Fibroblast of lung (primary cell): ENCODE measurements at regions not wholly inside any gene's neighbourhood (a gene's known extent, or its start where the extent isn't known, plus 50 kb on each side); places are given as distances from the start of the nearest gene placed in this dataset.

ENCODE experiments used
- DNase-seq, 2 donors: peaks; one replicate each; pipeline versions ENCODE4 v3.0.0 to v3.0.0-alpha.2; 2010; ENCODE audit warnings: low read depth in 2 of 2
- H2AFZ ChIP-seq: 2 replicates; pipeline ENCODE4 v1.5.1; 2012; ENCODE audit warnings: low read length, control low read depth, inconsistent platforms
- H3K27ac ChIP-seq: 2 replicates; pipeline ENCODE4 v1.5.1; 2011; ENCODE audit warnings: low read length, control low read depth; ENCODE audit not compliant: insufficient read depth
- H3K27me3 ChIP-seq: 2 replicates; pipeline ENCODE4 v1.5.1; 2011; ENCODE audit warnings: mild to moderate bottlenecking, low read length; ENCODE audit not compliant: control insufficient read depth, insufficient read depth
- H3K36me3 ChIP-seq: 2 replicates; pipeline ENCODE4 v1.5.1; 2011; ENCODE audit warnings: low read length; ENCODE audit not compliant: control insufficient read depth, insufficient read depth
- H3K4me1 ChIP-seq: 2 replicates; pipeline ENCODE4 v1.5.1; 2011; ENCODE audit warnings: low read length; ENCODE audit not compliant: control insufficient read depth, insufficient read depth; ENCODE audit errors: extremely low read depth
- H3K4me2 ChIP-seq: 2 replicates; pipeline ENCODE4 v1.5.1; 2011; ENCODE audit warnings: low read length, control low read depth; ENCODE audit not compliant: insufficient read depth; ENCODE audit errors: extremely low read depth
- H3K4me3 ChIP-seq, 4 experiments: fragments of 200-600 bp in 1 of 4; sonication (generic) in 1 of 4; replicated peaks in 1 of 4; 2 replicates each; pipeline ENCODE4 v1.5.1; 2011 to 2016; ENCODE audit warnings: low read length in 4 of 4, low read depth in 3 of 4, mild to moderate bottlenecking in 3 of 4, control low read depth in 2 of 4, inconsistent platforms in 1 of 4, mixed read lengths in 1 of 4; ENCODE audit not compliant: insufficient read depth in 1 of 4; ENCODE audit errors: control extremely low read depth in 1 of 4
- H3K79me2 ChIP-seq: 2 replicates; pipeline ENCODE4 v1.5.1; 2012; ENCODE audit warnings: mild to moderate bottlenecking, low read length, inconsistent platforms; ENCODE audit not compliant: control insufficient read depth, insufficient read depth
- H3K9ac ChIP-seq: 2 replicates; pipeline ENCODE4 v1.5.1; 2011; ENCODE audit warnings: mild to moderate bottlenecking, low read length, control low read depth; ENCODE audit not compliant: insufficient read depth
- H3K9me3 ChIP-seq: 2 replicates; pipeline ENCODE4 v1.5.1; 2012; ENCODE audit warnings: low read depth, low read length; ENCODE audit not compliant: control insufficient read depth, insufficient read depth
- H4K20me1 ChIP-seq: 2 replicates; pipeline ENCODE4 v1.5.1; 2011; ENCODE audit warnings: low read length; ENCODE audit not compliant: control insufficient read depth, insufficient read depth; ENCODE audit errors: extremely low read depth
- CTCF ChIP-seq, 2 donors: IDR thresholded peaks in 1 of 2; conservative IDR thresholded peaks in 1 of 2; 1 replicate in 1 of 2; 2 replicates in 1 of 2; pipeline ENCODE4 v1.5.1; 2011 to 2012; ENCODE audit warnings: low read length in 2 of 2, control low read depth in 1 of 2, inconsistent platforms in 1 of 2, low read depth in 1 of 2, mild to moderate bottlenecking in 1 of 2
- EZH2 ChIP-seq: IDR thresholded peaks from 2 replicates; pipeline ENCODE4 v1.5.1; 2012; ENCODE audit warnings: low read length, control low read depth, mild to moderate bottlenecking; ENCODE audit errors: missing control alignments

GRCh38 chr3:81439108-81439507 lies 322.3 kb downstream of the GBE1 start:
- Histone ChIP-seq H3K4me3 (no peak overlapping the region), H4K20me1 (no peaks in the 10 kb centered on the region)
- TF ChIP-seq CTCF (conservative IDR thresholded peaks at IDR 0.05 in 1 of 2, IDR thresholded peaks at IDR 0.05 in 1 of 2; ENCODE audit: low read depth in 1 of 2, low read length in 2 of 2) = no peak
- TF ChIP-seq EZH2 = no peak

GRCh38 chr3:81437683-81438082 lies 323.8 kb downstream of the GBE1 start:
- Histone ChIP-seq H3K36me3 (no peaks in the 10 kb centered on the region), H4K20me1 (no peaks in the 10 kb centered on the region)

More at GRCh38 chr3:81439108-81439507, 322.3 kb downstream of the GBE1 start:
- Histone ChIP-seq H3K9me3 (no peaks in the 10 kb centered on the region), H2AFZ (no peak overlapping the region), H3K27ac (no peak overlapping the region), H3K9ac (no peak overlapping the region), H3K4me2 (no peak overlapping the region), H3K27me3 (no peaks in the 10 kb centered on the region), H3K4me1 (no peaks in the 10 kb centered on the region), H3K79me2 (no peaks in the 10 kb centered on the region), H3K36me3 (no peaks in the 10 kb centered on the region)
- DNase-seq = no peak

GRCh38 chr3:81436182-81436581 lies 325.3 kb downstream of the GBE1 start:
- no peaks in the 10 kb centered on the region for H3K27me3 ChIP-seq
- no peaks in the 10 kb centered on the region for H3K36me3 ChIP-seq
- no peak overlapping the region for H3K4me3 ChIP-seq
- no peaks in the 10 kb centered on the region for H3K9me3 ChIP-seq
- no peaks in the 10 kb centered on the region for H3K79me2 ChIP-seq
- no peaks in the 10 kb centered on the region for H4K20me1 ChIP-seq
- H2AFZ ChIP-seq = no peak overlapping the region
- no peak overlapping the region for H3K27ac ChIP-seq
- H3K9ac ChIP-seq = no peak overlapping the region
- no peak for TF ChIP-seq EZH2
- no peak overlapping the region for H3K4me2 ChIP-seq
- no peak for DNase-seq
- H3K4me1 ChIP-seq = no peaks in the 10 kb centered on the region

More at GRCh38 chr3:81437683-81438082, 323.8 kb downstream of the GBE1 start:
- TF ChIP-seq EZH2 = no peak
- TF ChIP-seq CTCF (conservative IDR thresholded peaks at IDR 0.05 in 1 of 2, IDR thresholded peaks at IDR 0.05 in 1 of 2; ENCODE audit: low read depth in 1 of 2, low read length in 2 of 2) = no peak
- DNase-seq = no peak
- Histone ChIP-seq H3K27me3 (no peaks in the 10 kb centered on the region), H3K4me2 (no peak overlapping the region), H3K9me3 (no peaks in the 10 kb centered on the region), H3K4me1 (no peaks in the 10 kb centered on the region), H2AFZ (no peak overlapping the region), H3K9ac (no peak overlapping the region), H3K4me3 (no peak overlapping the region), H3K79me2 (no peaks in the 10 kb centered on the region), H3K27ac (no peak overlapping the region)
